ENCODE measurements at regions not wholly inside any gene's neighbourhood (a gene's known extent, or its start where the extent isn't known, plus 50 kb on each side); places are given as distances from the start of the nearest gene placed in this dataset.

DNA sequence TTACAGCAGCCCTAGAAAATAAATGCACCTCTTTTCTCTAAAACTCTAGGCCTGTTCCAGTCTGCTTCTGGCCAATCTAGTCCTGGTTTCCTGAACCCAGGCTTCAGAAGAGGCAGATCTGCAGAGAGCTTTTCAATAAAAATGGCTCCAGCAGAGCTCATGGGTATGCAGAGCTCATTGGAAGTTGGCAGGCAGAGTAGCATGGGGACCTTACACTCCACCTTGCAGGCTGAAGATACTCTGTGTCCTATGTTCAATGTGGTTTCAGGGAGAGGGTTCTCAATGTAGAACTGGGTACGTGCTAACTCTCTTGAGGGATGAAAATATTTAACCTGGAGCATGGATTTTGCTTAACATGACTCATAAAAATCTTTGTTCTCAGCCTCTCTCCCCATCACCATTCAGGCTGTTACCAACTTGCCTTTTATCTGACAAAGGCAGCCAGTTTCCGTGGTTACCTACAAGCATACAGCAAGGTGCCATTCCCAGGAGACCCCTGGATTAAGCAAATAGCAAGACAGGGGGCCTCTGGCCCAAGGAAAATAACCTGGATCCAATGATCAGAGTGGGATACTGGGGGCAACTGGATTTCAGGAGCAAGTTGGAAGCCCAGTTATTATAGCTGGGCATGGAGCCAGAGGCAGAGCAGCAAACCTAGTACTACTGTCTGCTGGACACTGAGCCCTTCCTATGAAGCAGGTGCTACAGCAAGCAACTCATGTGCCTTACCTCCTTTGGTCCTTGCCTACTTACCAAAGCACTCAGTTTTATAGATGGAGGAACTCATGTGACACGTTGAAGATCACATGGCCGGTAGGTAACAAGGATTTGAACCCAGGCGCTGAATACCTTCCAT lies 98.2 kb upstream of the DHX40 start:
- TF ChIP-seq, protein P1, sequence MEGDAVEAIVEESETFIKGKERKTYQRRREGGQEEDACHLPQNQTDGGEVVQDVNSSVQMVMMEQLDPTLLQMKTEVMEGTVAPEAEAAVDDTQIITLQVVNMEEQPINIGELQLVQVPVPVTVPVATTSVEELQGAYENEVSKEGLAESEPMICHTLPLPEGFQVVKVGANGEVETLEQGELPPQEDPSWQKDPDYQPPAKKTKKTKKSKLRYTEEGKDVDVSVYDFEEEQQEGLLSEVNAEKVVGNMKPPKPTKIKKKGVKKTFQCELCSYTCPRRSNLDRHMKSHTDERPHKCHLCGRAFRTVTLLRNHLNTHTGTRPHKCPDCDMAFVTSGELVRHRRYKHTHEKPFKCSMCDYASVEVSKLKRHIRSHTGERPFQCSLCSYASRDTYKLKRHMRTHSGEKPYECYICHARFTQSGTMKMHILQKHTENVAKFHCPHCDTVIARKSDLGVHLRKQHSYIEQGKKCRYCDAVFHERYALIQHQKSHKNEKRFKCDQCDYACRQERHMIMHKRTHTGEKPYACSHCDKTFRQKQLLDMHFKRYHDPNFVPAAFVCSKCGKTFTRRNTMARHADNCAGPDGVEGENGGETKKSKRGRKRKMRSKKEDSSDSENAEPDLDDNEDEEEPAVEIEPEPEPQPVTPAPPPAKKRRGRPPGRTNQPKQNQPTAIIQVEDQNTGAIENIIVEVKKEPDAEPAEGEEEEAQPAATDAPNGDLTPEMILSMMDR (IDR thresholded peaks at IDR 0.05): no peak

DNA sequence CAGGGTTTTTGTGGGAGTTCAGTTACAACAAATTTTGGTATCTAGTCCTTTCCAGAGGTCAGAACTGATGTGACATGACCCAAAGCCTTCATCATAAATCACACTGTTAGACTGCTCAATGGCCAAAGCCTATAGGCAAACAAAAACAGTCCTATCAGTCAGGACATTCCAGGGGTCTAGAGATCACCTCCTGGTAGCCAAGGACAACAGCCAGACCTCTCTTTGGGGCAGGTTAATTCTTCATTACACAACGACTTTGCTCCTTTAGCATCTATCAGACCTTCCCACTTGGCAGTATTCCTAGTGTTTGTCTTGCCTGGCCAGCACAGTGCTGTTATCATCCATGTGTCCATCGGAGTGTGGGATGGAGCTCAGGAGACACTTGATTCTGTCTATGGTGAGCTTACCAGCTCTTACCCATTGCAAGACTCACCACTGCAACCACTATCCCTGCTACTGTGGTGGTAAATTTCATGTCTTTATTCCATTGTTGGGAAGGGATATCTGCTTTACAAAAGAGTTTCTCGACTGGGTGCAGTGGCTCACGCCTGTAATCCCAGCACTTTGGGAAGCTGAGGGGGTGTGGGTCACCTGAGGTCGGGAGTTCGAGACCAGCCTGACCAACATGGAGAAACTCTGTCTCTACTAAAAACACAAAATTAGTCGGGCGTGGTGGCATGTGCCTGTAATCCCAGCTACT lies 95.5 kb upstream of the DHX40 start:
- DNase-seq (no peak), ATAC-seq (no peak)
- H3K4me1 ChIP-seq (ENCODE audit: control insufficient read depth, insufficient read depth, low read length): peaks cover 21% of the 10 kb centered on the region
- intact Hi-C loops (cut with micrococcal nuclease): no loop called here
- no peaks in the 10 kb centered on the region for H3K27me3 ChIP-seq (ENCODE audit: control insufficient read depth, insufficient read depth, low read length)
- H3K4me1 Mint-ChIP-seq: peaks cover 38 to 44% of the 10 kb centered on the region in 2 donors
- no peaks in the 10 kb centered on the region for H3K9me3 Mint-ChIP-seq
- no peaks in the 10 kb centered on the region for H3K36me3 Mint-ChIP-seq
- H3K27me3 Mint-ChIP-seq (ENCODE audit: low read depth in 2 of 2): peaks cover 8 to 9% of the 10 kb centered on the region in 2 donors
- no peaks in the 10 kb centered on the region for H3K36me3 ChIP-seq (ENCODE audit: control insufficient read depth, insufficient read depth, low read length)
- H3K4me3 ChIP-seq (ENCODE audit: low read length): no peak overlapping the region
- no peak overlapping the region for H3K27ac ChIP-seq (ENCODE audit: low read length)
- TF ChIP-seq, protein P1 (IDR thresholded peaks at IDR 0.05): no peak
- H3K9me3 ChIP-seq (ENCODE audit: control insufficient read depth, insufficient read depth, low read length): no peaks in the 10 kb centered on the region
- 97% methylated on average over 6 of the region's 8 CpGs for WGBS (ENCODE audit: insufficient coverage)
- H3K4me3 Mint-ChIP-seq: peak overlapping the region; percentile 25
- H3K27ac Mint-ChIP-seq: no peak overlapping the region

More for the DNA sequence above, 98.2 kb upstream of the DHX40 start:
- no peak for ATAC-seq
- H3K36me3 Mint-ChIP-seq: no peaks in the 10 kb centered on the region
- H3K4me3 ChIP-seq (ENCODE audit: low read length): no peak overlapping the region
- DNase-seq: no peak
- intact Hi-C loops (cut with micrococcal nuclease): no loop called here
- WGBS (ENCODE audit: insufficient coverage): 90% methylated on average over 5 of the region's 5 CpGs
- H3K9me3 ChIP-seq (ENCODE audit: control insufficient read depth, insufficient read depth, low read length): no peaks in the 10 kb centered on the region
- H3K27ac ChIP-seq (ENCODE audit: low read length): no peak overlapping the region
- H3K4me1 Mint-ChIP-seq: peaks cover 38 to 44% of the 10 kb centered on the region in 2 donors
- H3K4me3 Mint-ChIP-seq: no peak overlapping the region
- no peaks in the 10 kb centered on the region for H3K9me3 Mint-ChIP-seq
- no peak overlapping the region for H3K27ac Mint-ChIP-seq
- no peaks in the 10 kb centered on the region for H3K27me3 ChIP-seq (ENCODE audit: control insufficient read depth, insufficient read depth, low read length)
- H3K4me1 ChIP-seq (ENCODE audit: control insufficient read depth, insufficient read depth, low read length): peaks cover 21% of the 10 kb centered on the region
- H3K36me3 ChIP-seq (ENCODE audit: control insufficient read depth, insufficient read depth, low read length): no peaks in the 10 kb centered on the region
- peaks cover 8 to 11% of the 10 kb centered on the region in 2 donors for H3K27me3 Mint-ChIP-seq (ENCODE audit: low read depth in 2 of 2)

DNA sequence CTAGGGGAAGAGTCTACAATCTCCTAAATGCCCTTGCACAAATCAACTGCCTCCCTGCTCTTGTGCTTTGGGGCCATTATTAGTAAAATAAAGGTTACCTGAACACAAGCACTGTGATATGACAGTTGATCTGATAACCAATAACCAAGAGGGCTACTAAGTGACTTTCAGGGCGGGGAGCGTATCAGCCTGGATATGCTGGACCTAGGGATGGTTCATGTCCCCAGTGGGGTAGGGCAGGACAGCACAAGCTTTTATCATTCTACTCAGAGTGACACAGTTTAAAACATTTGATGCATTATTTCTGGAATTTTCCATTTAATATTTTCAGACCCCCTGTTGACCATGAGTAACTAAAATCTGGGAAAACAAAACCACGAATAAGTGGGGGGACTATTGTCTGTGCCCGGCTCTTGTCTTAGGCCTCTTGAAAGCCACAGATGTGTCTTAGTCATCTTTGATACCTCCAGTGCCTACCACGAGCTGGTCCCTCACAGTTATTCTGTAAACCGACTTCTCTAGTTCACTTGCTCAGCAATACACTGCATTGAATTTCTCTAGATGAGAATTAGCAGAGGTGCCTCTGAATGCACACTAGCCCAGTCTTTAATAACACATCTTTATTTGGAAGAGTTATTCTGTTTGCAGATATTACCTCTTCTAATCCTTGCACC lies 94.6 kb upstream of the DHX40 start:
- H3K4me1 Mint-ChIP-seq: peaks cover 38 to 41% of the 10 kb centered on the region in 2 donors
- peaks cover 4 to 9% of the 10 kb centered on the region in 2 donors for H3K27me3 Mint-ChIP-seq (ENCODE audit: low read depth in 2 of 2)
- Histone ChIP-seq H3K27ac (ENCODE audit: low read length) (no peak overlapping the region), H3K9me3 (ENCODE audit: control insufficient read depth, insufficient read depth, low read length) (no peaks in the 10 kb centered on the region), H3K27me3 (ENCODE audit: control insufficient read depth, insufficient read depth, low read length) (no peaks in the 10 kb centered on the region), H3K4me3 (ENCODE audit: low read length) (no peak overlapping the region), H3K36me3 (ENCODE audit: control insufficient read depth, insufficient read depth, low read length) (no peaks in the 10 kb centered on the region), H3K4me1 (ENCODE audit: control insufficient read depth, insufficient read depth, low read length) (peaks cover 21% of the 10 kb centered on the region)
- no peaks in the 10 kb centered on the region for H3K9me3 Mint-ChIP-seq
- 79% methylated on average over 6 of the region's 6 CpGs for WGBS (ENCODE audit: insufficient coverage)
- intact Hi-C loops (cut with micrococcal nuclease): no loop called here
- ATAC-seq (no peak), DNase-seq (no peak)
- no peak overlapping the region for H3K4me3 Mint-ChIP-seq
- H3K27ac Mint-ChIP-seq: no peak overlapping the region
- no peaks in the 10 kb centered on the region for H3K36me3 Mint-ChIP-seq
- TF ChIP-seq, protein P1 (IDR thresholded peaks at IDR 0.05): no peak

Measured in natural killer cell (primary cell).